GM12878 (cell line): ENCODE measurements at regions not wholly inside any gene's neighbourhood (a gene's known extent, or its start where the extent isn't known, plus 50 kb on each side); places are given as distances from the start of the nearest gene placed in this dataset.

Experiments
- ATAC-seq: fragments of 200-7000 bp; cut with Tn5 transposase; 3 replicates; pipeline ENCODE4 v1.9.1; 2020; ENCODE audit warnings: mild to moderate bottlenecking, moderate library complexity
- BruUV-seq: library from RNA; stranded (reverse); fragments of 400-500 nt; replicated peaks from 2 replicates; lab custom pipeline; 2021; lab: Mats Ljungman, UMichigan
- CTCF ChIA-PET: fragments of 300-600 bp; sonication (Branson Sonifier 250); formaldehyde crosslinking; extraction: SDS; loops from one replicate; lab custom pipeline; 2021; ENCODE audit warnings: inconsistent platforms; lab: Yijun Ruan, JAX
- POLR2A ChIA-PET: fragments of 350-600 bp; formaldehyde crosslinking; extraction: SDS; loops from one replicate; lab custom pipeline; 2021; ENCODE audit warnings: inconsistent platforms; lab: Charles Lee
- RAD21 ChIA-PET: fragments of 300-600 bp; sonication (Branson Sonifier 250); formaldehyde crosslinking; loops from one replicate; lab custom pipeline; 2023; ENCODE audit warnings: antibody characterized with exemption; ENCODE audit not compliant: unreplicated experiment; lab: Charles Lee
- SMC1A ChIA-PET: fragments of 300-600 bp; sonication (Branson Sonifier 250); formaldehyde crosslinking; loops from one replicate; lab custom pipeline; 2023; ENCODE audit not compliant: unreplicated experiment, uncharacterized antibody; lab: Charles Lee
- DNase-seq: peaks from one replicate; pipeline ENCODE4 v3.0.0-alpha.2; 2011; ENCODE audit warnings: low read depth, low spot score
- FAIRE-seq: peaks from 3 replicates; lab custom pipeline; 2011; peaks lifted over from hg19 to GRCh38; lab: Jason Lieb, UNC
- H2AFZ ChIP-seq: 2 replicates; pipeline ENCODE4 v1.6.0; 2011; ENCODE audit warnings: low read depth, low read length, control low read depth; ENCODE audit not compliant: control insufficient read depth
- H3K27ac ChIP-seq: 2 replicates; pipeline ENCODE4 v1.5.1; 2011; ENCODE audit warnings: control low read depth; ENCODE audit not compliant: control insufficient read depth, insufficient read depth
- H3K27me3 ChIP-seq, 2 experiments: replicated peaks in 1 of 2; 2 replicates each; pipeline versions ENCODE4 v1.6.0 to v1.6.1; 2011; ENCODE audit warnings: low read length in 1 of 2; ENCODE audit not compliant: control insufficient read depth in 2 of 2, insufficient read depth in 2 of 2
- H3K36me3 ChIP-seq, 2 experiments: 2 replicates each; pipeline ENCODE4 v1.5.1; 2011; ENCODE audit warnings: low read length in 1 of 2; ENCODE audit not compliant: control insufficient read depth in 2 of 2, insufficient read depth in 2 of 2
- H3K4me1 ChIP-seq: 2 replicates; pipeline ENCODE4 v1.6.1; 2011; ENCODE audit warnings: mild to moderate bottlenecking, low read length, moderate library complexity, mixed read lengths; ENCODE audit not compliant: control insufficient read depth, insufficient read depth
- H3K4me2 ChIP-seq: 2 replicates; pipeline ENCODE4 v1.6.0; 2011; ENCODE audit warnings: control low read depth; ENCODE audit not compliant: control insufficient read depth, insufficient read depth
- H3K4me3 ChIP-seq: fragments of 200-600 bp; sonication (generic); 2 replicates; pipeline ENCODE4 v1.5.1; 2016
- H3K79me2 ChIP-seq: 2 replicates; pipeline ENCODE4 v1.6.0; 2011; ENCODE audit warnings: low read length; ENCODE audit not compliant: control insufficient read depth, insufficient read depth
- H3K9ac ChIP-seq: 2 replicates; pipeline ENCODE4 v1.8.0; 2011; ENCODE audit warnings: low read length, control low read depth, mixed read lengths; ENCODE audit not compliant: control insufficient read depth, insufficient read depth
- H3K9me3 ChIP-seq: replicated peaks from 3 replicates; pipeline ENCODE4 v1.5.1; 2011; ENCODE audit warnings: mild to moderate bottlenecking, low read length; ENCODE audit not compliant: control insufficient read depth, insufficient read depth
- H4K20me1 ChIP-seq: 2 replicates; pipeline ENCODE4 v1.6.0; 2011; ENCODE audit not compliant: control insufficient read depth, insufficient read depth
- ASH2L ChIP-seq: fragments of 300-600, 200-600 bp; sonication (generic); IDR thresholded peaks from 2 replicates; pipeline ENCODE4 v1.6.1; 2017; ENCODE audit warnings: low read depth, mild to moderate bottlenecking, borderline replicate concordance
- CTCF ChIP-seq, 3 experiments: IDR thresholded peaks in 2 of 3; conservative IDR thresholded peaks in 1 of 3; 2 replicates each; pipeline ENCODE4 v1.5.1; 2011; ENCODE audit warnings: low read depth in 3 of 3, low read length in 3 of 3, mild to moderate bottlenecking in 3 of 3, control low read depth in 2 of 3, moderate library complexity in 2 of 3, inconsistent platforms in 1 of 3, mixed read lengths in 1 of 3; ENCODE audit not compliant: control insufficient read depth in 2 of 3, insufficient read depth in 1 of 3; ENCODE audit errors: extremely low read depth in 1 of 3
- ESRRA ChIP-seq: IDR thresholded peaks from 2 replicates; pipeline ENCODE4 v1.6.1; 2012; ENCODE audit warnings: mild to moderate bottlenecking, low read length, improper control_type of control experiment
- GATAD2B ChIP-seq: fragments of 450-650 bp; conservative IDR thresholded peaks from 2 replicates; pipeline ENCODE4 v1.6.1; 2017; ENCODE audit warnings: low read depth, mild to moderate bottlenecking, moderate library complexity
- MEF2B ChIP-seq: fragments of 450-650 bp; IDR thresholded peaks from 2 replicates; pipeline ENCODE4 v1.6.1; 2018; ENCODE audit warnings: mild to moderate bottlenecking, moderate library complexity; ENCODE audit not compliant: partially characterized antibody, poor library complexity, severe bottlenecking
- MTA3 ChIP-seq: IDR thresholded peaks from 2 replicates; pipeline ENCODE4 v1.6.1; 2012; ENCODE audit warnings: low read length, inconsistent platforms, borderline replicate concordance
- NFIC ChIP-seq: IDR thresholded peaks from 2 replicates; pipeline ENCODE4 v1.6.1; 2012; ENCODE audit warnings: low read depth, mild to moderate bottlenecking, inconsistent platforms, low read length, moderate library complexity
- NFYA ChIP-seq: IDR thresholded peaks from 2 replicates; pipeline ENCODE4 v1.6.1; 2011; ENCODE audit warnings: low read depth, mild to moderate bottlenecking, low read length, improper control_type of control experiment, borderline replicate concordance
- NRF1 ChIP-seq: conservative IDR thresholded peaks from 2 replicates; pipeline ENCODE4 v1.6.1; 2011; ENCODE audit warnings: mild to moderate bottlenecking, low read depth, low read length, improper control_type of control experiment
- RAD51 ChIP-seq: fragments of 450-650 bp; IDR thresholded peaks from 2 replicates; pipeline ENCODE4 v1.6.1; 2016; ENCODE audit warnings: moderate library complexity, mild to moderate bottlenecking, inconsistent platforms
- RBBP5 ChIP-seq: fragments of 200-600 bp; sonication (generic); conservative IDR thresholded peaks from 2 replicates; pipeline ENCODE4 v1.6.1; 2016
- SIN3A ChIP-seq: IDR thresholded peaks from 2 replicates; pipeline ENCODE4 v1.6.1; 2012; ENCODE audit warnings: low read depth, low read length, improper control_type of control experiment
- SPI1 ChIP-seq: IDR thresholded peaks from 2 replicates; pipeline ENCODE4 v1.6.1; 2011; ENCODE audit warnings: low read depth, mild to moderate bottlenecking, low read length, moderate library complexity, borderline replicate concordance; ENCODE audit not compliant: insufficient read depth
- SRF ChIP-seq, 2 experiments: IDR thresholded peaks; 2 replicates each; pipeline ENCODE4 v1.6.1; 2011; ENCODE audit warnings: low read depth in 2 of 2, low read length in 2 of 2, mild to moderate bottlenecking in 1 of 2, moderate library complexity in 1 of 2
- STAT3 ChIP-seq: IDR thresholded peaks from 2 replicates; pipeline ENCODE4 v1.6.1; 2011; ENCODE audit warnings: low read depth, low read length, improper control_type of control experiment
- TARDBP ChIP-seq: IDR thresholded peaks from 2 replicates; pipeline ENCODE4 v1.6.1; 2016; ENCODE audit warnings: borderline replicate concordance
- ZBTB40 ChIP-seq: fragments of 450-650 bp; IDR thresholded peaks from 2 replicates; pipeline ENCODE4 v1.6.1; 2016; ENCODE audit warnings: mild to moderate bottlenecking, moderate library complexity, borderline replicate concordance
- in situ Hi-C: fragments of 300-500 bp; cut with MboI; formaldehyde crosslinking; loops from 9 replicates; pipeline ENCODE4 v1.14.3; 2018; ENCODE audit warnings: mixed read lengths
- intact Hi-C: fragments of 100-400 bp; cut with micrococcal nuclease; formaldehyde crosslinking; loops from one replicate; pipeline ENCODE4 v1.14.2; 2022; ENCODE audit not compliant: unreplicated experiment

DNA sequence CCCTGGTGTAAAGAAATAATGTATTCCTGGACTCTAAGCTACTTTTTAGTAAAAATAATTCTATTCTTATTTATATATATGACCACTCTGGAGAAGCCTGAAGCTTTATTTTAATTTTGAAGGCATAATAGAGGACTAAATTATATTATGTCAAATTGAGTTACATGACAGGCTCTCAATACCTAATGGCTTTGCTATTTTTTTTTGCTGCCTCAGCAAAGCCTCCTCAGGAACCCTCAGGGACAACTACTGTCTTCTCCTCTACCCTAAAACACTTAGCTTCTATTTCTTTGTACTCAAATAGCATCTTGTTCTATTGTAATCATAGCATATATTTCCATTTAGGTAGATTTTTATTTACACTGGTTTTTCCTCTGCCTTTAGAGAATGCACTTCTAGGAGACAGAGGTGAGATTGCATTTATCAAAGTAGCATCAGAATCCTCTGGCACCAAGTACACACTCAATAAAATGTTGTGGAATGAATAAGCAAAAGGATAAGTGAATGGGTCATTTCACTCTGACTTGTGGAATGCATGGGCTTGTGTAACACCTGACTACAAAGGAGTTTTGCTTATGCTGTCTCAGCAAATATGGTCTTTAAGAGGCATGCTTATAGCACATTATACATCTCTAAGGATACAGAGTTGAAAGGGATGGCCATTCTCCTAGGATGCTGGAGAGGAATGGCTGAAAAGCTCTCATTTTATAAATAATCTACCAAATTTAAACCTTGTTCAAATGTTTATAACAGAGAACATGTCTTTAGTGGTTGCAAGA lies 605.2 kb downstream of the KCNJ2 start:
- Histone ChIP-seq H4K20me1 (no peaks in the 10 kb centered on the region), H3K4me1 (no peaks in the 10 kb centered on the region), H3K4me3 (no peak overlapping the region), H3K36me3 (no peaks in the 10 kb centered on the region), H3K27ac (no peak overlapping the region), H3K79me2 (no peaks in the 10 kb centered on the region), H3K9ac (no peak overlapping the region), H3K9me3 (no peaks in the 10 kb centered on the region), H2AFZ (no peak overlapping the region), H3K4me2 (no peak overlapping the region), H3K27me3 (no peaks in the 10 kb centered on the region)
- ChIA-PET CTCF (interaction anchor here (0.6 kb wide), 1 partner anchor 10 kb away, joined by 3 read pairs; no protein-coding TSS in a partner anchor), POLR2A (no interaction called here), RAD21 (no interaction called here), SMC1A (interaction anchor here (0.8 kb wide), 1 partner anchor 280 kb away, joined by 3 read pairs; no protein-coding TSS in a partner anchor)
- intact Hi-C loops (loop anchor here (10.0 kb wide), 1 partner anchor 60 kb away; no protein-coding TSS in a partner anchor), in situ Hi-C loops (loop anchor here (25.0 kb wide), 1 partner anchor 1613 kb away; no protein-coding TSS in a partner anchor)
- no peak for DNase-seq
- no peak for TF ChIP-seq GATAD2B
- no peak for TF ChIP-seq MEF2B
- TF ChIP-seq SPI1 = no peak
- no peak for TF ChIP-seq NFIC
- no peak for TF ChIP-seq RAD51
- TF ChIP-seq ESRRA = no peak
- TF ChIP-seq SRF (IDR thresholded peaks at IDR 0.05; ENCODE audit: low read depth in 2 of 2, low read length in 2 of 2) = no peak
- TF ChIP-seq MTA3 = no peak
- TF ChIP-seq NRF1 = no peak
- no peak for TF ChIP-seq STAT3
- no peak for TF ChIP-seq ZBTB40
- TF ChIP-seq ASH2L = no peak
- no peak for TF ChIP-seq TARDBP
- TF ChIP-seq CTCF (IDR thresholded peaks at IDR 0.05 in 2 of 3, conservative IDR thresholded peaks at IDR 0.05 in 1 of 3; ENCODE audit: control insufficient read depth in 2 of 3, extremely low read depth in 1 of 3, insufficient read depth in 1 of 3, low read depth in 3 of 3, low read length in 3 of 3) = no peak
- no peak for TF ChIP-seq NFYA
- TF ChIP-seq SIN3A = no peak
- TF ChIP-seq RBBP5 = no peak
- no peak for ATAC-seq
- no peak for FAIRE-seq
- BruUV-seq = no TSS peak
